ENCODE measurements at regions not wholly inside any gene's neighbourhood (a gene's known extent, or its start where the extent isn't known, plus 50 kb on each side); places are given as distances from the start of the nearest gene placed in this dataset.
"Not testable (repeated sequence)": the region's sequence is repeated elsewhere in the genome, so short reads cannot be mapped to it uniquely, and the experiment has no call there.

DNA sequence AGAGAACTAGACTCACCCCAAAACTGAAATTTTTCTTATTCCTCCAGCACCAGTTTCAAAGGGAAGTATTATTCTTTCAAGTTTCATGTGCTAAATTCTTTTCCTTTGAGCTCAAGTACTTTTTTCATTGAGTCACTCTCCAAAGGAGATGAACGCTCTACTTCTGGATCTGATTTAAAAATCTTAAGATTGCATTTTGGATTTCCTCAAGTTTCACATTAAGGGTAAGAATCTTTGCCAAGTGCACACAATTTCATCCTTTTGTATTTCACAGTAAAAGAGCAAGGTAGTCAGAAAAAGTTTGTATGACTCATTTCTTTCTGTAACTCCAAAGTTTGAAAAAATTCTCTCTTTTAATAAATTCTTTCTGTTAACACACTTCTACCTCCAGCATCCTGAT, 435.5 kb downstream of the RAB38 start:
- no peak overlapping the region for H3K27ac Mint-ChIP-seq
- H3K9me3 Mint-ChIP-seq: no peaks in the 10 kb centered on the region
- no peak overlapping the region for H3K4me3 Mint-ChIP-seq
- no peaks in the 10 kb centered on the region for H3K4me1 Mint-ChIP-seq (ENCODE audit: low read depth)
- no peaks in the 10 kb centered on the region for H3K27me3 Mint-ChIP-seq
- no peaks in the 10 kb centered on the region for H3K36me3 Mint-ChIP-seq (ENCODE audit: low read depth)
- no peak for DNase-seq

DNA sequence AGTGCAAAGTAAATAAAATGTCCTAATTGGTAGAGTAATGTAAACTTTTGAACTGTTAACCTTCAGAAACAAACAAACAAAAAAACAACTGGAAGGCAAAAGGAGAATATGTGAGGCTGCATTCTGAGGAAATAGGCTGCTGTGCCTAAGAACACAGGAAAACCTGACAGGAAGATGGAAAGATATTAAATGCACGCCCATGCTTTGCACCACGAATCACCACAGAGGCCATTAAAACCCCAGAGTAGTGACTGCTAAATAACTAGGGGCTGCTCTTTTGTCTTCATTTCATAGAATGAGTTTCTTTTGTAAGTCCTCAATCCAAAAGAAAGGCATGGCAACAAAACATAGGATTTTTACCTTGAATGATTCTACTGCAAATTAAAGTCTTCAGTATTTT, 436.0 kb downstream of the RAB38 start:
- no peaks in the 10 kb centered on the region for H3K27me3 Mint-ChIP-seq
- no peak for DNase-seq
- no peak overlapping the region for H3K27ac Mint-ChIP-seq
- no peak overlapping the region for H3K4me3 Mint-ChIP-seq
- H3K9me3 Mint-ChIP-seq: no peaks in the 10 kb centered on the region
- no peaks in the 10 kb centered on the region for H3K36me3 Mint-ChIP-seq (ENCODE audit: low read depth)
- H3K4me1 Mint-ChIP-seq (ENCODE audit: low read depth): no peaks in the 10 kb centered on the region

DNA sequence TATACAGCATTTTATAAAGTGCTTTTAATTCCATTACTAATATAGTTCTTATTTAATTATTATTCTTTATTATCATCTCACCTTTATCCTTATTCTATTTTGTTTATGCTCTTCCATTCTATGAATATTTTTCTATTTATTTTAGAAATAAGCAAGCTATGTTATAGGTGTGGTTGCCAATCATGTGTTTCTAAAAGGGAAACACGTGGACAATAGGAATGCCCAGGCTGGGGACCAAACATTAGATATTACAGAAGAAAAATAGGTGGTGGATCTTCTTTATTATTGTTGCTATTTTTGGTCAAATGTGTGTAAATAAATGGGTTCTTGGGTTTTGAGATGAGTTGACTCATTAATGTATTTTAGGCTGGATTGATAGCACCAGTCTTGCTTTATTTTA, 438.3 kb downstream of the RAB38 start:
- peaks cover 2% of the 10 kb centered on the region for H3K9me3 Mint-ChIP-seq

DNA sequence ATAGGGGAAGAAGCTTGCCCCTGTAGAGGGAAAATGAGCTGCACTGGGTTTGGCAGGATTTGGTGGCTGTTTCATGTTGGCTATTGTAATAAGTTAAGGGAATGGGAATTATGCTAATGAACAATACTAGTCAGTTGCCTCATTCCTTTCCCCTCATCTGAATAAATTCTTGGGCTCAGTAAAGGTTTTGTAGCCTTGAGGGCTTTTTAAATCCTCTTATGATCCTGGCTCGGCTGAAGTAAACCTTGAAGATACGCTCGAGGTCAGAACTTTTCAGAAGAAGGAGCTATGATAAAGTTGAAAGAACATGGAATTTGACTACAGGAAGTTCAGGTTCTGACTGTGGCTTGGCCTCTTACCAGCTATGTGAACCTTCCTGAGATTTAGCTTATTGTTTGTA, 448.7 kb downstream of the RAB38 start:
- Mint-ChIP-seq H3K9me3 (no peaks in the 10 kb centered on the region), H3K27ac (no peak overlapping the region), H3K27me3 (no peaks in the 10 kb centered on the region), H3K4me3 (no peak overlapping the region), H3K36me3 (ENCODE audit: low read depth) (no peaks in the 10 kb centered on the region), H3K4me1 (ENCODE audit: low read depth) (no peaks in the 10 kb centered on the region)
- DNase-seq: no peak

More for the DNA sequence above, 438.3 kb downstream of the RAB38 start:
- no peak overlapping the region for H3K27ac Mint-ChIP-seq
- no peaks in the 10 kb centered on the region for H3K27me3 Mint-ChIP-seq
- H3K4me1 Mint-ChIP-seq (ENCODE audit: low read depth): no peaks in the 10 kb centered on the region
- H3K36me3 Mint-ChIP-seq (ENCODE audit: low read depth): no peaks in the 10 kb centered on the region
- H3K4me3 Mint-ChIP-seq: no peak overlapping the region
- no peak for DNase-seq

DNA sequence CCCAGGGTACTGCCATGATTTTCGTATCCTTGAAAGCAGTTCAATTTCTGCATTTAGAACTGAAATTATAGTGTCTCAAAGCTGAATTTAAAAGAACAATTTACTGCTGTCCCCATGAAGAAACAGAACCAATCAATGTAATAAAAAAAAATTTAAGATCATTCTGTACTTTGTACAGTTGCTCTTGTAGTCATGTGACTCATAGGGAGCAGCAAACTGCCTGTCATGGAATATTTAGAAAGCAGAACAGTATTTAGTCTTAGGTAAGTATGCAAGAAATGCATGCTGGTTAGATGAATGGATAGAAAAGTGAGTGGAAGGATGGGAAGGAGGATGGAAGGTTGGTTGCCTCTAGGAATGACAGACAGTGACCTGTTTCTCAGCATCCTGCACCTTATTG, 450.9 kb downstream of the RAB38 start:
- H3K27me3 Mint-ChIP-seq: no peaks in the 10 kb centered on the region
- no peaks in the 10 kb centered on the region for H3K9me3 Mint-ChIP-seq
- no peak overlapping the region for H3K4me3 Mint-ChIP-seq
- no peaks in the 10 kb centered on the region for H3K36me3 Mint-ChIP-seq (ENCODE audit: low read depth)
- no peak for DNase-seq
- no peak overlapping the region for H3K27ac Mint-ChIP-seq
- no peaks in the 10 kb centered on the region for H3K4me1 Mint-ChIP-seq (ENCODE audit: low read depth)

DNA sequence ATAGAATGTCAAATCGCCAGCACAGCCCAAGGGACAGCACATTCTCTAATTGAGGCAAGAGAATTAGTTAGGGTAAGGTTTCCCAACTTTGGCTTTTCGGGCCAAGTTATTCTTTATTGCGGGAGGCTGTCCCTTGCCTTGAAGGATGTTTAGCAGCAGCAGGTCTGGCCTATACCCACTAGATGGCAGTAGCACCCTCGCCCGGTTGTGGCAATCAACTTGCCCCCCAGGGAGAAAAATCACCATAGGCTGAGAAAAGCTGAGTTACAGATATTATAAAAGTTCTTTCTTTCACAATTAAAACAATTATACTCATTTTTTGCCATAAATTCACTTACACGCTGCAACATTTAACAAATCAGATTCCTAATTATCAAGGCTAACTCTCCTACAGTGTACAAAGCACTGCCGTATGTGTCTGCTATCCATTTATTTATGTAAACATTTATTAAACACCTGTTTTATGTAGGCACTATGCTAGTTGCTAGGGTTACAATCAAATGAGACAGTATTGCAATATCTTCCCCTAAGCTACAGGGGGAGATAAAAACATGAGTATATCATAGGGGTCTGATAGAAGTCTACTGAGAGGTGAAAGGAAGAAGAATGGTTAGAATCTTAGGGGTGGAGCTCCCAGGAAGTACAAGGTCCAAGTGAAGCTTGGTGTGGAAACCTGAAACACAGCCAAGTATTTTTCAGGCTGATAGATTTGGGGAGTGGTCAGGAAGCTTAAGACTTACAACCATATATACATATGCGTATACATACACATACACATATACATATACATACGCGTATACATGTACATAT, 452.3 kb downstream of the RAB38 start:
- no peak overlapping the region for H3K4me3 Mint-ChIP-seq
- no peaks in the 10 kb centered on the region for H3K9me3 Mint-ChIP-seq
- H3K36me3 Mint-ChIP-seq (ENCODE audit: low read depth): no peaks in the 10 kb centered on the region
- DNase-seq: no peak
- no peaks in the 10 kb centered on the region for H3K27me3 Mint-ChIP-seq
- H3K27ac Mint-ChIP-seq: no peak overlapping the region
- no peaks in the 10 kb centered on the region for H3K4me1 Mint-ChIP-seq (ENCODE audit: low read depth)

DNA sequence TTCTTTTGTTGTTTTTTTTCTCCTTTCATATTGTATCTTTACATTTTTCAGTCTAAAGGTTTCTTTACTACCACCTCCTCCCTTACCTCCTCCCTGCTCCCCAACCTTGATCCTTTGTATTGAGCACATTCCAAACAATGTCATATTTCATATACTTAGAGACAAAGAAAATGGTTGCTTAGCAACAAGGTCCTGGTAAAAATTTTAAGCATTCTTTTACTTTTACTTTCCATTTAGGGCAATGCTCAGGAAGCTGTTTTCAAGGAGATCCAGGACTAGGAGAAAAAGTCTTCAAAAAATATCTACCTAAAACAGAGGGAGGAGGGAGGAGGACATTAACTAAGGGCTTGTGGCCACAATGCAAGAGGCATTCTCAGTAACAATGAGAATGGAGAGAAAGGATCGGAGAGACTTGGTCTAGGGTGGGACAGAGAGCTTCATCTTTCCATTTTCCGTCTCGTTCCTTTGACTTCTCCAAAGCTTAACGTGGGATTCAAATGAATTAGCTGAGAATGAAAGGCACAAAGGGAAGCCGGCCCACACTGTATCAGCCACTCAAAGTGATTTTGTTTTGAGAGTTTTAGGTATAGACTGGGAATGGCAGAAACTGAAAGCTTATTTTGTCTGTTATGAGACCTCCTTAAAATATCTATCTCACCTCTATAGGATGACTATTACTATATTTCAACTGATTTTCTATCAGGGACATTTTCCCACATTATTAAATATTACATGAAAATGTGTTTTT, 455.7 kb downstream of the RAB38 start:
- DNase-seq: no peak
- Mint-ChIP-seq H3K9me3 (no peaks in the 10 kb centered on the region), H3K36me3 (ENCODE audit: low read depth) (no peaks in the 10 kb centered on the region), H3K27me3 (no peaks in the 10 kb centered on the region), H3K27ac (no peak overlapping the region), H3K4me1 (ENCODE audit: low read depth) (no peaks in the 10 kb centered on the region), H3K4me3 (no peak overlapping the region)

DNA sequence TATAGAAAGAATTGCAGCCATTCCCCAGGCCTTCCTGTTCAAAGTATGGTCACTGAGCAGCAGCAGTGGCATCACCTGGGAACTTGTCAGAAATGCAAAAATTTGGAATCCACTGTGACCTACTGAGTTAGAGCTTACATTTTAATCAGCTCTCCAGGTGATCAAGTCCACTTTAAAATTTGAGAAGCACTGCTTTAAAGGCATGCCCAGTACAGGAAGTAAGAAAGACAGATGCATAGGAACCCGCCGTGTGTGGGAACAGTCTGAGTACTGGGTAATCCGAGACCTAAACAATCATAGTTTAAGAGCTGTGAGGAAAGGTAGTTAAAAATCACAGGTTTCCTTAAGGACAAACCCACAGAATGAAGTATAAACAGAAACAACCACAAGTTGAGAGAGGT, 462.4 kb downstream of the RAB38 start:
- no peak for DNase-seq
- Mint-ChIP-seq H3K27me3 (no peaks in the 10 kb centered on the region), H3K4me1 (ENCODE audit: low read depth) (no peaks in the 10 kb centered on the region), H3K36me3 (ENCODE audit: low read depth) (no peaks in the 10 kb centered on the region), H3K9me3 (peaks cover 2% of the 10 kb centered on the region), H3K4me3 (no peak overlapping the region), H3K27ac (no peak overlapping the region)

DNA sequence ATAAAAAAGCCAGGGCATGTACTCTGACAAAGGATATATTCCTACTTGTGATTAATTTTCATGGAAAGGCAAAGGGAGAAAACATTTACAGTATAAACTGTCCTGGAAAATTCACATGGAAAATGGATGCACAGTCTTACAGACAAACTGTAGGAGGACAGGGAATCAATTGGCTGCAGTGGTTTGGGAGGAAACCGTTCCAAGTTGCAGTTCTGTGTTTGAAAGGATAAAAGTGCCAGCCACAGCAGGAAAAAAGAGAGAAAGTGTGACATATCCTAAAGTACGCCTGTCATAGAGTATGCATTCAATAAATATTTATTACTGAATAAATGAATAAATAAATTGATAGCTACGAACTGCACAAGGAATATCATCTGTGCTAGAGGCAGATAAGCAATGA, 462.9 kb downstream of the RAB38 start:
- H3K27me3 Mint-ChIP-seq: no peaks in the 10 kb centered on the region
- peaks cover 2% of the 10 kb centered on the region for H3K9me3 Mint-ChIP-seq
- H3K4me3 Mint-ChIP-seq: no peak overlapping the region
- no peaks in the 10 kb centered on the region for H3K36me3 Mint-ChIP-seq (ENCODE audit: low read depth)
- no peaks in the 10 kb centered on the region for H3K4me1 Mint-ChIP-seq (ENCODE audit: low read depth)
- H3K27ac Mint-ChIP-seq: no peak overlapping the region
- no peak for DNase-seq

DNA sequence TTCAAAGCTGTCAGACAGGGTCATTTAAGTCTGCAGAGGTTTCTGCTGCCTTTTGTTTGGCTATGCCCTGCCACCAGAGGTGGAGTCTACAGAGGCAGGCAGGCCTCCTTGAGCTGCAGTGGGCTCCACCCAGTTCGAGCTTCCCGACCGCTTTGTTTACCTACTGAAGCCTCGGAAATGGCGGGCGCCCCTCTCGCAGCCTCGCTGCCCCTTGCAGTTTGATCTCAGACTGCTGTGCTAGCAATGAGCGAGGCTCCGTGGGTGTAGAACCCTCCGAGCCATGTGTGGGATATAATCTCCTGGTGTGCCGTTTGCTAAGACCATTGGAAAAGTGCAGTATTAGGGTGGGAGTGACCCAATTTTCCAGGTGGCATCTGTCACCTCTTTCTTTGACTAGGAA, 471.7 kb downstream of the RAB38 start:
- not testable (repeated sequence) for H3K27ac Mint-ChIP-seq; DNase-seq; H3K27me3 Mint-ChIP-seq; H3K4me3 Mint-ChIP-seq; H3K36me3 Mint-ChIP-seq (ENCODE audit: low read depth); H3K4me1 Mint-ChIP-seq (ENCODE audit: low read depth)
- H3K9me3 Mint-ChIP-seq: peaks cover 19% of the 10 kb centered on the region

DNA sequence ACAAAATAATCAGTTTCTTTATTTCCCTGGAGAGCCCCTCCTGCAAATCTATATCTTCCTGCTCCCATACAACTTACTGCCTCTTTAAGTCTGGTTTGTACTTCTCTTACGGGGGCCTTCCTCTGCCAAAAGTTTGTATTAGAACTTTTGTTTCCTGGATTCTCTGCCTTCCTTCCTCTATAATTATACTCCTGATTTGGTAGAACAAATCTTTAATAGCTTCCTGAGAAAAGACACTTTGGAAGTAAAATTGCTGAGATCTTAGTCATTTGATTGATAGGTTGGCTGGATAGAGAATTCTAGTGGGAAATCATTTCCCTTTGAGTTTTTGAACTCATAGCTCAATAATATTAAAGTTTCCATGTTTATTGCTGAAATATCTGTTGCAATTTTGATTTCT, 499.2 kb downstream of the RAB38 start:
- no peaks in the 10 kb centered on the region for H3K36me3 Mint-ChIP-seq (ENCODE audit: low read depth)
- H3K27ac Mint-ChIP-seq: no peak overlapping the region
- H3K9me3 Mint-ChIP-seq: peaks cover 1% of the 10 kb centered on the region
- no peak overlapping the region for H3K4me3 Mint-ChIP-seq
- no peak for DNase-seq
- no peaks in the 10 kb centered on the region for H3K4me1 Mint-ChIP-seq (ENCODE audit: low read depth)
- no peaks in the 10 kb centered on the region for H3K27me3 Mint-ChIP-seq

DNA sequence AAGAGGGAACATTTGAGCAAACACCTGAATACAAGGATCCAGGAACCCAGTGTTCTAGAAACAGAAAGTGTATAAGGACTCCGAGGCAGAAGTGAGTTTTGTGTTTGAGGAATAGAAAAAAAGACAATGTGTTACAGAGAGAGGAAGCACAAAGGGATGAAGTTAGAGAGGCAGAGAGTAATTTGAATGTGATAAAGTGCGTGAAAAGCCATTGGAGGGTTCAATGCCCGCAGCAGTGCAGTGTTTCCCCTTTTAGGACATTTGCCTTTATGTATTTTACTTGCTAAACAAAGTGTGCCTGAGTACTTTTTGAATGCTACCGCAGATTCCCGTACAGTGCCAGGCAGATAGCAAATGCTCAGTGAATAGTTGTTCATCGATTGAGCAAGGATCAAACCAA, 508.5 kb downstream of the RAB38 start:
- H3K27me3 Mint-ChIP-seq: no peaks in the 10 kb centered on the region
- no peak overlapping the region for H3K27ac Mint-ChIP-seq
- DNase-seq: no peak
- no peaks in the 10 kb centered on the region for H3K9me3 Mint-ChIP-seq
- no peaks in the 10 kb centered on the region for H3K4me1 Mint-ChIP-seq (ENCODE audit: low read depth)
- no peak overlapping the region for H3K4me3 Mint-ChIP-seq
- no peaks in the 10 kb centered on the region for H3K36me3 Mint-ChIP-seq (ENCODE audit: low read depth)

DNA sequence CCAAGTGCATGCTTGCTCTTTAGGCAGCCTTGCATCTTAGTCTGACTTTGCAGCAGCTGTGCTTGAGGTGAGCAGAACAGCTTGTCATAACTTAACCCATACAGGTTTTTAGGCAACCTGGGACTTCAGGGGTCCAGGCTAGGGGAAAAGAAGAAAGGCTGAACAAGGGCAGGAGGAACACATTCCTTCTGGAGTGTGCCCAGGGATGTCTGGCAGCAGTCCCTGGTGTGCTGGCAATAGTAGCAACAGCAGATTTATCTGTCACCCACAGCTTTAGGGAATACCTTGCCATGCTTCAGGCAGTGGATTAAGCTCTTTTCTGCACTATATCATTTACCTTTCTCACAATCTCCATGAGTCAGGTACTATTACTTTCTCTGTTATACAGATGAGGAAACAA, 513.0 kb downstream of the RAB38 start:
- Mint-ChIP-seq H3K4me1 (ENCODE audit: low read depth) (no peaks in the 10 kb centered on the region), H3K27me3 (no peaks in the 10 kb centered on the region), H3K27ac (no peak overlapping the region), H3K36me3 (ENCODE audit: low read depth) (no peaks in the 10 kb centered on the region), H3K4me3 (no peak overlapping the region), H3K9me3 (no peaks in the 10 kb centered on the region)
- DNase-seq: no peak

DNA sequence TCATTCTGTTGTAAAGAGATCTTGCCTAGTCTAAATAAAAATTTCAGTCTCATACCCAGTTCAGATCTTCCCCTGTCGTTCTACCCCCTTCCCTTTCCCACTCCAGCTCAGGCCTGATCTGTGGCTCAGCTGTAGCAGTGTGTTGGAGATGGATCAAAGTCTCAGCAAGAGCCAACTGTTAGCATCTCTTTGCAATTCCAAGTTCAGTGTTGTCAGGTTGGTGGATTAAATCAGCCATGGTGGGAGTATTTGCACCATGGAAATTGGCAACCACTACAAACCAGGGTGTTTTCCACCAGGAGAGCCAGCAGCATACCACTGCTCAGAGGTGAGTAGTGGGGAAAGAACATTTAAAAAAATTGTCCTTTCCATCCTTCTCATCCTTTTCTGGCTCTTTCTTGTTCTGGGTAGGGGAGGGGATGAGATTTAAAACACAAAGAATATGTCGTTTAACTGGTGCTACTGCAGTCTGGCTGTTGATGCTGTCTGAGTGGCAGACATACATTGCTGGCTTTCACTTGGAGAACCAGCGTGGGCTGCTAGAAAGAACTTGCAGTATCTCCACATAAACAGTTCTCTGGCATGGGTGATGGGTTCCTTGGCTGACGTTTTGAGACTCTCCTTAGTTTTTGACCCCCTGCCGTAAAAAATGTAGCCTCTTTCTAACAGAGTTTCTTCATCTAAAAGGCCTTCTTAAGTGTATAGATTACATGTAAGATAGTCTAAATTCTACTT, 514.1 kb downstream of the RAB38 start:
- Mint-ChIP-seq H3K27ac (no peak overlapping the region), H3K4me1 (ENCODE audit: low read depth) (no peaks in the 10 kb centered on the region), H3K4me3 (no peak overlapping the region), H3K9me3 (no peaks in the 10 kb centered on the region), H3K36me3 (ENCODE audit: low read depth) (no peaks in the 10 kb centered on the region), H3K27me3 (no peaks in the 10 kb centered on the region)
- no peak for DNase-seq

DNA sequence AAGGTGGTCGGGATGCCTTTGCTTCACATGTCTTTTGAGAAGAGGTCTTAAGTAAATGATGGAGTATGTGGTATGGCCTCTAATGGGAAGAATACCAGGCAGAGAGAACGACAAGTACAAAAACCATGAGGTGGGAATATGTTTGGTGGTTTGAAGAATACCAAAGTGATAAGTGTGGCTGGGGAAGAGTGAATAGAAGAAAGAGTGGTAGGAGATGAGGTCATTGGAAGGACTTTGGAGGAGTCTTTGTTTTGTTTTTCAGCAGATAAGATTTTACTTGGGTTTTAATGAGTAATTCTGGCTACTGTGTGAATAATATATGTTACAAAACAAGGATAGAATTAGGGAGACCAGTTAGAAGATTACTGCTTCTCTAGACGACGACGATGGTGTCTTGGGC, 515.4 kb downstream of the RAB38 start:
- Mint-ChIP-seq H3K36me3 (ENCODE audit: low read depth) (no peaks in the 10 kb centered on the region), H3K4me3 (no peak overlapping the region), H3K27ac (no peak overlapping the region), H3K9me3 (no peaks in the 10 kb centered on the region), H3K27me3 (no peaks in the 10 kb centered on the region), H3K4me1 (ENCODE audit: low read depth) (no peaks in the 10 kb centered on the region)
- DNase-seq: no peak

Measured in activated T-cell treated with anti-CD3 and anti-CD28 coated beads, Interleukin-2, amount 50 U/mL, for 24 hours (primary cell).